ENCODE measurements at regions not wholly inside any gene's neighbourhood (a gene's known extent, or its start where the extent isn't known, plus 50 kb on each side); places are given as distances from the start of the nearest gene placed in this dataset.
"Not testable (repeated sequence)": the region's sequence is repeated elsewhere in the genome, so short reads cannot be mapped to it uniquely, and the experiment has no call there.

- Histone ChIP-seq H3K9ac (ENCODE audit: insufficient read length, low read depth) (no peak overlapping the region), H3K4me3 (ENCODE audit: insufficient read length, low read depth) (no peak overlapping the region), H3K27me3 (ENCODE audit: insufficient read depth, insufficient read length) (no peaks in the 10 kb centered on the region), H3K9me3 (ENCODE audit: insufficient read depth, low read length) (no peaks in the 10 kb centered on the region), H3K36me3 (ENCODE audit: insufficient read depth, insufficient read length, low read length) (no peaks in the 10 kb centered on the region), H3K4me1 (ENCODE audit: insufficient read depth, insufficient read length) (no peaks in the 10 kb centered on the region)
- TF ChIP-seq YY1 (IDR thresholded peaks at IDR 0.05; ENCODE audit: insufficient read depth, insufficient read length) (no peak), SUZ12 (IDR thresholded peaks at IDR 0.05; ENCODE audit: extremely low read depth, insufficient read depth, insufficient read length) (no peak), ZNF274 (IDR thresholded peaks at IDR 0.05; ENCODE audit: low read depth, low read length) (no peak)
- DNase-seq (ENCODE audit: low read depth, low spot score): no peak
Measured at GRCh38 chr5:12615141-12615820, 711.0 kb upstream of the CTNND2 start.

GRCh38 chr5:12614608-12615007, 710.4 kb upstream of the CTNND2 start:
- TF ChIP-seq YY1 (IDR thresholded peaks at IDR 0.05; ENCODE audit: insufficient read depth, insufficient read length) (no peak), SUZ12 (IDR thresholded peaks at IDR 0.05; ENCODE audit: extremely low read depth, insufficient read depth, insufficient read length) (no peak)
- Histone ChIP-seq H3K9me3 (ENCODE audit: insufficient read depth, low read length) (no peaks in the 10 kb centered on the region), H3K9ac (ENCODE audit: insufficient read length, low read depth) (no peak overlapping the region), H3K27me3 (ENCODE audit: insufficient read depth, insufficient read length) (no peaks in the 10 kb centered on the region), H3K36me3 (ENCODE audit: insufficient read depth, insufficient read length, low read length) (no peaks in the 10 kb centered on the region), H3K4me1 (ENCODE audit: insufficient read depth, insufficient read length) (no peaks in the 10 kb centered on the region), H3K4me3 (ENCODE audit: insufficient read length, low read depth) (no peak overlapping the region)
- no peak for DNase-seq (ENCODE audit: low read depth, low spot score)

GRCh38 chr5:12611132-12611531, 706.9 kb upstream of the CTNND2 start:
- TF ChIP-seq SUZ12 (IDR thresholded peaks at IDR 0.05; ENCODE audit: extremely low read depth, insufficient read depth, insufficient read length) (no peak), YY1 (IDR thresholded peaks at IDR 0.05; ENCODE audit: insufficient read depth, insufficient read length) (no peak), ZNF274 (IDR thresholded peaks at IDR 0.05; ENCODE audit: low read depth, low read length) (no peak)
- Histone ChIP-seq H3K9me3 (ENCODE audit: insufficient read depth, low read length) (no peaks in the 10 kb centered on the region), H3K9ac (ENCODE audit: insufficient read length, low read depth) (no peak overlapping the region), H3K4me1 (ENCODE audit: insufficient read depth, insufficient read length) (no peaks in the 10 kb centered on the region), H3K27me3 (ENCODE audit: insufficient read depth, insufficient read length) (no peaks in the 10 kb centered on the region), H3K4me3 (ENCODE audit: insufficient read length, low read depth) (no peak overlapping the region), H3K36me3 (ENCODE audit: insufficient read depth, insufficient read length, low read length) (no peaks in the 10 kb centered on the region)
- DNase-seq (ENCODE audit: low read depth, low spot score): no peak

GRCh38 chr5:12607817-12608216, 703.6 kb upstream of the CTNND2 start:
- not testable (repeated sequence) for H3K4me3 ChIP-seq (ENCODE audit: insufficient read length, low read depth); H3K27me3 ChIP-seq (ENCODE audit: insufficient read depth, insufficient read length); H3K4me1 ChIP-seq (ENCODE audit: insufficient read depth, insufficient read length); H3K9me3 ChIP-seq (ENCODE audit: insufficient read depth, low read length); H3K36me3 ChIP-seq (ENCODE audit: insufficient read depth, insufficient read length, low read length); DNase-seq (ENCODE audit: low read depth, low spot score); H3K9ac ChIP-seq (ENCODE audit: insufficient read length, low read depth)

- Histone ChIP-seq H3K27me3 (ENCODE audit: insufficient read depth, insufficient read length) (no peaks in the 10 kb centered on the region), H3K36me3 (ENCODE audit: insufficient read depth, insufficient read length, low read length) (no peaks in the 10 kb centered on the region), H3K4me1 (ENCODE audit: insufficient read depth, insufficient read length) (no peaks in the 10 kb centered on the region), H3K9ac (ENCODE audit: insufficient read length, low read depth) (no peak overlapping the region), H3K9me3 (ENCODE audit: insufficient read depth, low read length) (no peaks in the 10 kb centered on the region), H3K4me3 (ENCODE audit: insufficient read length, low read depth) (no peak overlapping the region)
- TF ChIP-seq YY1 (IDR thresholded peaks at IDR 0.05; ENCODE audit: insufficient read depth, insufficient read length) (no peak), ZNF274 (IDR thresholded peaks at IDR 0.05; ENCODE audit: low read depth, low read length) (no peak), SUZ12 (IDR thresholded peaks at IDR 0.05; ENCODE audit: extremely low read depth, insufficient read depth, insufficient read length) (no peak)
- no peak for DNase-seq (ENCODE audit: low read depth, low spot score)
Measured at GRCh38 chr5:12592228-12592627, 688.0 kb upstream of the CTNND2 start.

GRCh38 chr5:12586406-12586805, 682.2 kb upstream of the CTNND2 start:
- DNase-seq (ENCODE audit: low read depth, low spot score): no peak
- TF ChIP-seq ZNF274 (IDR thresholded peaks at IDR 0.05; ENCODE audit: low read depth, low read length): no peak
- TF ChIP-seq YY1 (IDR thresholded peaks at IDR 0.05; ENCODE audit: insufficient read depth, insufficient read length): no peak
- no peak for TF ChIP-seq SUZ12 (IDR thresholded peaks at IDR 0.05; ENCODE audit: extremely low read depth, insufficient read depth, insufficient read length)
- H3K9me3 ChIP-seq (ENCODE audit: insufficient read depth, low read length): no peaks in the 10 kb centered on the region
- H3K27me3 ChIP-seq (ENCODE audit: insufficient read depth, insufficient read length): no peaks in the 10 kb centered on the region
- H3K4me3 ChIP-seq (ENCODE audit: insufficient read length, low read depth): no peak overlapping the region
- no peaks in the 10 kb centered on the region for H3K4me1 ChIP-seq (ENCODE audit: insufficient read depth, insufficient read length)
- H3K36me3 ChIP-seq (ENCODE audit: insufficient read depth, insufficient read length, low read length): no peaks in the 10 kb centered on the region
- H3K9ac ChIP-seq (ENCODE audit: insufficient read length, low read depth): no peak overlapping the region

GRCh38 chr5:12578803-12579202, 674.6 kb upstream of the CTNND2 start:
- not testable (repeated sequence) for DNase-seq (ENCODE audit: low read depth, low spot score)

GRCh38 chr5:12576953-12577352, 672.7 kb upstream of the CTNND2 start:
- H3K4me1 ChIP-seq (ENCODE audit: insufficient read depth, insufficient read length); H3K36me3 ChIP-seq (ENCODE audit: insufficient read depth, insufficient read length, low read length); H3K9ac ChIP-seq (ENCODE audit: insufficient read length, low read depth); H3K27me3 ChIP-seq (ENCODE audit: insufficient read depth, insufficient read length); H3K9me3 ChIP-seq (ENCODE audit: insufficient read depth, low read length); H3K4me3 ChIP-seq (ENCODE audit: insufficient read length, low read depth); DNase-seq (ENCODE audit: low read depth, low spot score): not testable (repeated sequence)

More at GRCh38 chr5:12578803-12579202, 674.6 kb upstream of the CTNND2 start:
- H3K36me3 ChIP-seq (ENCODE audit: insufficient read depth, insufficient read length, low read length); H3K4me1 ChIP-seq (ENCODE audit: insufficient read depth, insufficient read length); H3K9me3 ChIP-seq (ENCODE audit: insufficient read depth, low read length); H3K4me3 ChIP-seq (ENCODE audit: insufficient read length, low read depth); H3K27me3 ChIP-seq (ENCODE audit: insufficient read depth, insufficient read length); H3K9ac ChIP-seq (ENCODE audit: insufficient read length, low read depth): not testable (repeated sequence)

- H3K27me3 ChIP-seq (ENCODE audit: insufficient read depth, insufficient read length); H3K4me3 ChIP-seq (ENCODE audit: insufficient read length, low read depth); H3K9me3 ChIP-seq (ENCODE audit: insufficient read depth, low read length); H3K36me3 ChIP-seq (ENCODE audit: insufficient read depth, insufficient read length, low read length); H3K4me1 ChIP-seq (ENCODE audit: insufficient read depth, insufficient read length); DNase-seq (ENCODE audit: low read depth, low spot score); H3K9ac ChIP-seq (ENCODE audit: insufficient read length, low read depth): not testable (repeated sequence)
Measured at GRCh38 chr5:12574298-12575093, 670.2 kb upstream of the CTNND2 start.

GRCh38 chr5:12573916-12574297, 669.7 kb upstream of the CTNND2 start:
- H3K9me3 ChIP-seq (ENCODE audit: insufficient read depth, low read length); H3K36me3 ChIP-seq (ENCODE audit: insufficient read depth, insufficient read length, low read length); H3K27me3 ChIP-seq (ENCODE audit: insufficient read depth, insufficient read length); DNase-seq (ENCODE audit: low read depth, low spot score); H3K4me1 ChIP-seq (ENCODE audit: insufficient read depth, insufficient read length); H3K4me3 ChIP-seq (ENCODE audit: insufficient read length, low read depth); H3K9ac ChIP-seq (ENCODE audit: insufficient read length, low read depth): not testable (repeated sequence)

All from NT2/D1 (cell line).